Middle frontal gyrus (tissue), 1 donor: ENCODE measurements at regions not wholly inside any gene's neighbourhood (a gene's known extent, or its start where the extent isn't known, plus 50 kb on each side); places are given as distances from the start of the nearest gene placed in this dataset.

ENCODE experiments used
- DNase-seq: peaks from one replicate; pipeline ENCODE4 v3.0.0-alpha.2; 2015; ENCODE audit warnings: low spot score; ENCODE audit errors: extremely low spot score

DNA sequence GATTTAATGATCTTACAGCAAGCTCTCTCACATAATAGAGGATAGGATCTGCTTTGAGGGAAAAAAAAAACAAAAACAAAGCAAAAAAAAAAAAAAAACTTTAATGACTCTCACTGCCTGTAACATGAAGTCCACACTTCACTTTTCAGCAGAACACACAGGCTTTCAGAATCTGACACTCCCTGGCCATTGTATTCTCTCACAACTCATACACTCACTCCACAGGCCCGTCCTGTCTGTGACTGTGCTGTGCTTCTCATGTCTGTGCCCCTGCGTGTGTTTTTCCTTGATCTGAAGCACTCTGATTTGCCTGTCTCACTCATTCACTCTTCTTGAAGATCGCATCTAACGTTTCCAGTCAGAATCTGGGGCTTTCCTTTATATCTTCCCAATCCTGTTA lies 460.8 kb downstream of the TMA16 start:
- DNase-seq, result no peak

DNA sequence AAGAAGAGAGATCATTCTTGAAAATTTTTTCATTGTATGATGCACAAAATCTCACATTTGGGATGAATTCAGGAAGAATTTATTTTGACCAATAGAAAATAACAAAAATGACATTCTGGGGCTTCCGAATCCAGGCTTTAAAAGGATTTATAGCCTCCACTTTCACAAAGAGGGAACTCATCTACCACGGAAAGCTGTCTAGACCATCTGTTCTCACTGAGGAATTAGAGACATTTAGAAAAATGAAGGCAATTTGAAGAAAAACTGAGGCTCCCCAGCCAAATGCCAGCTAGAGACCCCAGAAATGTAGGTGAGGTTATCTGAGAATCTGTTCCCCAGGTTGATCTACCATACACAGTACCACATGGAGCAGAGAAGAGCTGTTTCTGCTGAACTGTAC lies 464.3 kb downstream of the TMA16 start:
- no peak for DNase-seq

DNA sequence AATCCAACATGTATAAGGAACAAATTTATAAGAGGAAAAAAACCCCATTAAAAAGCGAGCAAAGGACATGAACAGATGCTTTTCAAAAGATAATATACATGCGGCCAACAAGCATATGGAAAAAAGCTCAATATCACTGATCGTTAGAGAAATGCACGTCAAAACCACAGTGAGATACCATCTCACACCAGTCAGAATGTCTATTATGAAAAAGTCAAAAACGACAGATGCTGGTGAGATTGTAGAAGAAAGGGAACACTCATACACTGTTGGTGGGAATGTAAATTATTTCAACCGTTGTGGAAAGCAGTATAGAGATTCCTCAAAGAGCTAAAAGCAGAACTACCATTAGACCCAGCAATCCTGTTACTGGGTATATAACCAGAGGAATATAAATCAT lies 465.4 kb downstream of the TMA16 start:
- DNase-seq, result no peak

DNA sequence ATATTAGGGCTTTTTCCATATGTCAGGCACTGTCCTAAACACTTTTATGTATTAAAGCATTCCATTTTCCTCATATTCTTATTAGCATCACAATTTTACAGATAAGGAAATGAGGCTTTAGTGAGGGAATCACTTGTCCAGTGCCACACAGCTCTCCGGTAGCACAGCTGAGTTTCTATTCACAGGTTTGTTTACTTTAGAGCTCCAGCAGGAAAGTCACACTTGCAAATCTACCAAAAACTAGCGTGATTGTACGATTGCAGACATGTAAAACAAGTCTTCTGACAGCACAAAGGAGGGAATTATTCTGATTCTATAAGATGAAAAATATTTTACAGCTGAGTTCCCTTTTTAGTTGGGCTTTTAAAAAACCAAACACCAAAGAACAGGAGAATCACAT lies 472.1 kb downstream of the TMA16 start:
- DNase-seq, result no peak

DNA sequence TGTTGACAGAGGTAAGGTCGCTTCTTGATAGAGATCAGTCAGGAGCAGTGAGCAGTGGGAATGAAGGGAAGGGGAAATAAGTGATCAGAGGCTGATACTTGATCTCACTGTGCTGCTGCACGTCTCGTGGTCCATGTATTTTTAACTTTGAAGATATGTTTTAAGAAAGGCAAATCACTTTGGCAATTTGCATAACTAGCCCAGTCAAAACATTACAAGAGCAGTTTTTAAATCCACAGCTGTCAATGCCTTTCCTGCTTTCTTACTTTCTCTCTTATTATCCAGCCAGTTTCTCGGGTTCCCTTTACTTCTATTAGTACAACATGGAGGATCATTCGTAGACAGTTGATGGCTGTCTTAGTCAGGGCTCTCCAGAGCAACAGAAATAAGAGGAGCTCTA lies 472.8 kb downstream of the TMA16 start:
- DNase-seq, result no peak

DNA sequence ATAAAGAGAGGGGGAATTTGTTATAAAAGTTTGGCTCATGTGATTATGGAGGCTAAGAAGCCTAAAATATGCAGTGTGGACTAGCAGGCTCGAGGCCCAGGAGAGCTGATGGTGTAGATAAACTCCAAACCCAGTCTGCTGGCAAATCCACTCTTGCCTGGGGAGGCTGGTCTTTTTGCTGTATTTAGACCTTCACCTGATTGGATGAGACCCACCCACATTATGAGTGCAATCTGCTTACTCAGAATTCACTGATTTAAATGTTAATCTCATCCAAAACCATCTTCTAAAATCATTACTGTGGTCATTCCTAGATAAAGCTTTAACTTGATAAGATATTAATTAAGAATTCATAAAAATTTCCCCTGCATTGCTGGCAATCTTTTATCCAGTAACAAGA lies 473.2 kb downstream of the TMA16 start:
- DNase-seq, result no peak

DNA sequence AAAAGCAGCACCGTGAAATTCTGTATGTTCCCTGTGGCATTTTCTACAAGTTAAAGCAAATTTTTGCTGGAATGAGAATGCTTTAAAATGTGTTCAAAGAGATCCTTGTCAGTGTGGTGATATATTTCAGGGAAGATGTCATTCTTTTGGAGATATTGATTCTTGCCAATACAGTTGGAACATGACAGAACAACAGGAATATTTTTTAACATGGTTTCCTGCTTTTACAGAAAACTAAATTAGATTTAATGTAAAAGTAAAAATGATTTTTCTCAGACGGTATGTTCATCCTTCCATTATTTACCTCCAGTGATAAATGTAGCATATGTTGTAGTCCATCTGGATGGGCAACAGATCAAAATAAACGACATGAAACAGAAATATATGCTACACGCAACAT lies 474.8 kb downstream of the TMA16 start:
- no peak for DNase-seq

DNA sequence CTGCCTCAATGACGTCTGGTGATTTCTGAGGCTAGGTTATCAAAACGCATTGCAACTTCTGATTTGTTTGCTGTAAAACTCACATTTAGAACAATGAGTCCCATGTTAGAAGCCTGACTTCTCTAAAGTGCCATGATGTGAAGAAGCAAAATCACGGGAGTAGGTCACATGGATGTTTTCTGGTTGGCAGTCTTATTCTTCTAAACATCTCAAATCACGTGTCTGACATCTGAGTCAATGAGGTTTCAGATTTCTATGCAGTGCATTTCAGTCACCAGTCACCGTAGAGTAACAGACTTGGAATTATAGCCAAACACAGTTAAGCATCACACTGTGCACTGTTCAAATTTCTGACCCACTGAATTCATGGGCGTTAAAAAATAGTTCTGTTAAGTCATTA lies 482.1 kb downstream of the TMA16 start:
- DNase-seq, result no peak

DNA sequence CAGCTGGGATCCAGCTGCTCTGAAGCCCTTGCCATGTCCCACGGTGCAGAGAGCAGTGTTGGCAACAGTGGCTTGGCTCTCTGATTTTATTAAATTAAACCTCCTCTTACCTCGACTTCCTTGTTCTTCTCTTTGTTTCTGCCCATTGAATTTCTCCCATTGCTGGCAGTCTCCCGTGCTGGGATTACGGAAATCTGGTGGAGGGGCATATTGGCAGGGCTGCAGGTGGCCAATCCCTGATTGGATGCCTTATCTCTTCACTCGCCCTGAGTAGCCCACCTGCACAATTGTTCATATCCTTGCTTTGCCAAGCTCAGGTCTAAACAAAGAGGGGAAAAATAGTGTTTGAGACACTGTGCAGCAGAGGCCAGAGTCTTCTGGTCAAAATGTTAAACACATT lies 493.9 kb downstream of the TMA16 start:
- no peak for DNase-seq

DNA sequence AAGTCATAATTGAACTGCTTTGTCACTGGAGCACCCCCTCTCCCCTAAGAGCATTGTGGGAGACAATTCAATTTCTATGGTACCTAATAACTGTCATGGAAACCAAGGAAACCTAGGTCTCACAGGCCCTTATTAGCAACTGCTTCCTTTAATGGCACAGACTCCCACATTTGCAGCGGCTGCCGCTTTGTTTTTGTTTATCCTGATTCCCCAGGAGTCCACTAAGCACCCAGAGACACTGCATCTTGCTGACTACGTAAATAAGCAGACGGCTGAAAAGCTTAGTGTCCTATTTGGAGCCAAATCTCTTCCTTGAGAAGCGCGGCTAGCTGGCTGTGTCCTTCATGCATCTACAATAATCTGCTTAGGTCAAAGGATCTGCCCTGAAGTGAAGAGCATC lies 494.4 kb downstream of the TMA16 start:
- DNase-seq, result no peak

DNA sequence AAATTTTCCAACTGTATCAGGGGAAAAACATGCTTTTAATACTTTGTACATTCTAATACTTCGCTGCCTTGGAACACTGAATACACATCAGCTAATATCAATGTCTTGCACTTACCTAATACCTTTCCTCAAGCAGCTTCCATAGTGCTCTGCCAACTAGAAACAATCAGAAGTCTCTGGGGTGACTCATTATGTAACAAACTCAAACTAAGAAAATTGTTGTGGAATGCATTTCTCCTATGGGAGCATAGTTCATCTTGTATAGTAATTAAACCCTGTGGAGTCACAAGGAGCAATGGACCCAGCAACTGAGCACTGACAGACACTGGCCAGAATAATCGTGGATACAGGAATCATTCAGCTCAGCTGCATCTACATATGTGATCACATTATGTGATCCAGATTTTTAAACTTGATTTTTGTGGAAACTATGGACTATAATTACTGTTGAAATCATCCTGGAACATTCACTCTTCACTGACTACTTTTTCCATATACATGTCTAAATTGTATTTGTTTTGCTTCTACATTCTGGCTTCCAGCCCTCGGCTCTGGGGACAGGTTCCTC lies 496.9 kb downstream of the TMA16 start:
- DNase-seq, result no peak

DNA sequence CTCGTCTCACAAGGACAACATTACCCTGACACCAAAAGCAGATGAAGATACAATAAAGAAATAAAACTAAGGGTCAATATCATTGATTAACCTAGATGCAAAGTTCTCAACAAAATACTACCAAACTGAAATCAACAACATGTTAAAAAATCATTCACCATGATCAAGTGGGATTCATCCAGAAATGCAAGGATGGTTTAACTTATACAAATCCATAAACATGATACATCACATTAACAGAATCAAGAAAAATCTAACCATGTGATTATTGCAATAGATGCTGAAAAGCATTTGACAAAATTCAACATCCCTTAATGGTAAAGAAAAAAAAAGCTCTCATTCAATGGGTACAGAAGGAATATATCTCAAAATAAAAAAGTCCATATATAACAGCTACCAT lies 514.9 kb downstream of the TMA16 start:
- DNase-seq, result no peak

DNA sequence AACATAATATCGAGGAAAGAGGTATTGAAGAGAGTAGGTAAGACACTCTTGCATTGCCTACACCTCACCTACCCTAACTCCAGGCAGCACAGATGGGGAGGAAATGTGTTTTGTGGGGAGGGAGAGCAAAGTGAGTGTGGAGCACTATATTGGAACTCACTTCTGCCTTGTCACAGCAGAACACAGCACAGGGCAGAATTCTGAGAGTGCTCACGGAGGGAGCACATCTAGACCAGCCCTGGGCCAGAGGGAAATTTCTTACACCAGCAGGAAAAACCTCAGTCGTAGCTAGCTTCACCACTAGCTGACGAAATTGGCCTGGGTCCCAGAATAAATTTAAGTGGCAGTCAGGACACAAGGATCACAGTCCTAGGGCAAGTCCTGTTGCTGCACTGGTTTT lies 517.3 kb downstream of the TMA16 start:
- no peak for DNase-seq

DNA sequence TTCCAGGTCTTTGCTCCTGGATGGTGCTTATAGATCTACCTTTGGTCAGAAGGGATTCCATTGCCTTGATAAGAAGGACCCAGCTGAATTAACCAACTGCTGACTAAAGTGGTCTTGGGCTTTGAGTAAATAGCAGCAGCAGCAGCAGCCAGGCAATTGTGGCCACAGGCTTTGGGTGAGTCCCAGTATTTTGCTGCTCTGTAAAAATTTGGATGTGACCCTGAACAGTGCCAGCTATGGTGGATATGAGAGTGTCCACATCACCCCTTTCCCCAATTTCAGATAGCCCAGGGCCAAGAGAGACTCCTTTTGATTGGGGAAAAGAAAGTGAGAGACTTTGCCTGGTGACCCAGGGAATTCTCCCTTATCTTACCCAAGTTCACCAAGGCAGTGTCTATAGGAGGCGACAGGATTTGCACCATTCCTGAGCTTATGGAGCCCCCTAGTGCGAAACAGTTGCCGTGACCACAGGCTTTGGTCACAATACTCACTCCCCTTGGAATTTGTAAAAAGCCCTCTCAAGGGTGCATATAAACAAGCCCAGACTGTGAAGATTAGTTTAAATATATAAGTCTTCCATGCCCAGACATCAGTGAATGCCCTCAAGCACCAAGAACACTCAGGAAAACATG lies 518.0 kb downstream of the TMA16 start:
- no peak for DNase-seq

DNA sequence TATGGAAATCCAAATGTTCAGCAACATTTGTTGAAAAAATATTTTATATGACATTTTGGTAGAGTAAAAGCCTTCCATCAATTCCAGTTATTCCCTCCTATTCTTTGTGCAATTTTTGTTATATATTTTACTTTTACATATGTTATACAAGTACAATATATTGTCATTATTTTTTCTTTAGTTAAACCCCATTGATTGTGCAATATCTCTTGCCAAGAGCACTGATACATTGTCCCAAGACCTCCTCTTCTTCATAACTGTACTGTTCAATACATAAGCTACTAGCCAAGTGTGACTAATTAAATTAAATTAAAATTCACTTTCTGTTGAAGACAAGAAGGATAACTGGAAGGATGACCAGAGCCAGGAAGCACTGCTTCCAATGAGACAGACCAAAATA lies 527.5 kb downstream of the TMA16 start:
- no peak for DNase-seq

DNA sequence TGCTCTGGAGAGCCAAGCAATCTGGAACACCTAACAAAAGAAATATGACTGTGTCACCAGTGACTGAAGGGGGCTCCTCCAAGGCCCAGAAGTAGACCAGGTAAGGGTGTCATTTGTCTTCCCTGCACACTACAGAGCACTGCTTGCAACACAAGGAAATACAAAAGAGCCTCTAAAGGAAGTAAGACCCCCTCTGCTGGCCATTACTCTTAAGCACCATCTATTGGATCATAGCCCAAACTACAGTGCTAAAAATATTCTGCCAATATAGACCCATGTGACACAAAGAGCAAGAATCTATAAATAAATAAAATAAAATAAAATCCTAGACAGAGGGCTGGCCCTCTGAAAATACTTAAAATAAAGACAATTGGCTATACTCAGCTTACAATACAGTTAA lies 528.7 kb downstream of the TMA16 start:
- DNase-seq, result no peak

DNA sequence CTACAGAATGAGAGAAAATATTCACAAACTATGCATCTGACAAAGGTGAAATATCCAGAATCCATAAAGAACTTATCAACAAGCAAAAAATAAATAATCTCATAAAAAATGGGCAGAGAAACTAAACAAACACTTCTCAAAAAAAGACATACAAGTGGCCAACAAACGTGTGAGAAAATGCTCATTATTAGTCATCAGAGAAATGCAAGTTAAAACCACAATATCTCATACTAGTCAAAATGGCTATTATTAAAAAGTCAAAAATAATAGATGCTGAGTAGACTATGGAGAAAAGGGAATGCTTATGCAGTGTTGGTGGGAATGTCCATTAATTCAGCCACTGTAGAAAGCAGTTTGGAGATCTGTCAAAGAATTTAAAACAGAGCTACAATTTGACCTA lies 533.3 kb downstream of the TMA16 start:
- DNase-seq, result no peak

DNA sequence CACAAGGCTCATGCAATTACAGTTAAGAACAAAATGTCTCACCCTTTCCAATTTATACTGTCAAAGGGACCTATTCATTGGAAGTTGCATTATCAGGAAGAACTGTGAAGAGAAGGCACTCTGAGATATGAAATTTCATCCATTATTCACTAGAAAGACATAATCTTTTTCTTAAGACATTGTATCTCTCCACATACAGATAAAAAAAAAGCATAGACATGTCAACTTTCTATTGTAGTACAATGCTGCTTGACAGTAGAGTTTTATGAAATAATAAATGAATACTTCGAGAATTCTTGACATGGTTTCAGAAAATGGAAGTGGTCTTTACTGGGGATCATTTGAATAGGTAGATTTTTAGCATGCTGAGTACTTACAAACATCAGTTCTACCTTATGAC lies 545.0 kb downstream of the TMA16 start:
- no peak for DNase-seq

DNA sequence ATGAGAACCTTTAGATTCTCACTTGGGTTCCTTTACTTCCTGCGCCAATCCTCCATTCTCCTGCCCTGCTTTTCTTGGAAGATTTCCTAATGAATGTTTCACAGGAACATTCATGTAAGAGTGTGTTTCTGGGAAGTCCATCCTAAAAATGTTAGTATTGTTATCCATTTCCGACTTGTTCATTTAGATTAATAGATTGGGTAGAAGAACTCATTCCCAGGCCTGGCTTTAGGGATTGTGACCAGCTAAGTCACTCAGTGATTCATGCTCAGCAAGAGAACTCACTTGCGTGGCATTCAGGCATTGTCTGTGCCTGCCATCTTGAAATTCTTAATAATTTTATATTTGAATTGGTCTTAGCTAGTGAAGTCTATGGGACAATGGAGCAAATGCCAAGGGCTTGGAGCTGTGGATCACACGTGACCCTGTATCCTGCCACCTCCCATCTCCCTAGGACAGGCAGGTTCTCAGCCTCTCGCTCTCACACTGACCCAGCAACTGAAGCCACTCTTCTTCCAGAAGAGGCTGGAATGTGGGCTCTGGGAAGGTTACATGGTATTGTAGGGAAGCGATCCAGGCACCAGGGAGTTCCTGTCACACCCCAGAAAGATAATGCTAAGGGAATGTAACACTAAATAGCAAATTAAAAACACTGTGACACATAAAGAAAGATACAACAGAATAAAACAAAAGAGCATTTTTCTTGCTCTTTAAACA lies 562.1 kb downstream of the TMA16 start:
- DNase-seq, result no peak

DNA sequence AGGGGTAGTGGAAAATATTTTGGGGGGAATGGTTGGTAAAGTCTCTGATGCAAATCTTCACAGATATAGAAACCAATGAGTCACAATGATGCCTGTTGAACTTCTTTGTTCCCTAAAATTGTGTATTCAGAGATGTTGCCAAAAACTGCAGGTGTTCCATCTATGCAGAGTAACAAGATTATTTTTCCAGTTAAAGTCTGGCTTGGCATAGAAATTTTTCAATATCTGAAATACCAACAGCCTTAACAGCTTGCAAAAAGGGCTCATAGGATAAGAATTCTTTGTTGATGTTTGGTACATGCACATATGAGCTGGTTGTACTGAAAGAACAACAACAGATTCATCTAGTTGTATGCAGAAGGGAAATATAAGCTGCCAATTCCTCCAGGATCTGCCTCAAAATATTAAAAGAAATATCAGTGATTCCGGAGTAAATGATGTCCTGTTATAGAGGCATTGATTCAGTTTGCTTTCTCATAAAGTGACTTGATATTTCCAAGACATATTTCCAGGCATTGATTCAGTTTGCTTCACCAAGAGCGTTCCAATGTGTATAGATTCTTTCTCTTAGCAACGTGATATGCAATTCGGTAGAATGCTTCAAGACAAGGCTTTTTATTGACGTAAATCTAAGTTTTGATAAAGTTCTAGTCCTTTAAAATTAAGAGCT lies 564.4 kb downstream of the TMA16 start:
- no peak for DNase-seq

DNA sequence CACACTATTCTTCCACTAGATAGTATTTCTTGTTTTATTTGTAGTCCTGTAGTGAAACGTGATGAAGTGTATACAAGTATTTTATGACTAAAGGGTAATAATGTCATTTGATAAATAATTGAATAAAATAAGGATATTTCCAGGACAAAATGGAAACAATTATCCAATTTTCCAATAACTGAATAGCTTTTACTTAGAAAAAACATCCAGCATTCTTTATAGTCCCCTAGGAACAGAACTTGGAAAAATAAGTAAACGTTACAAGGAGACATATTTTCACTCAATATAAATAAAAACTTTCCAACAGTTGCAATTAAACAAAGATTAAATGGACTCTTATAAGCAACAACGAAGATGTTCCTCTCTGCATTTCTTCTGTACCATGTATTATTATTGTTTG lies 566.0 kb downstream of the TMA16 start:
- no peak for DNase-seq

DNA sequence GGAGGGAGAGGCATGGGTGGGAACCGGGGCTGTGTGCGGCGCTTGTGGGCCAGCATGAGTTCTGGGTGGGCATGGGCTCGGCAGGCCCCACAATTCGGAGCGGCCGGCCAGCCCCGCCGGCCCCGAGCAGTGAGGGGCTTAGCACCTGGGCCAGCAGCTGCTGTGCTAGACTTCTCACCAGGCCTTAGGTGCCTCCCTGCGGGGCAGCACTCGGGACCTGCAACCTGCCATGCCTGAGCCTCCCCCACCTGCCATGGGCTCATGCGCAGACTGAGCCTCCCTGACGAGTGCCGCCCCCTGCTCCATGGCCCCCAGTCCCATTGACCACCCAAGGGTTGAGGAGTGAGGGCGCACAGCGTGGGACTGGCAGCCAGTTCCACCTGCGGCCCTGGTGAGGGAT lies 573.9 kb downstream of the TMA16 start:
- no peak for DNase-seq

DNA sequence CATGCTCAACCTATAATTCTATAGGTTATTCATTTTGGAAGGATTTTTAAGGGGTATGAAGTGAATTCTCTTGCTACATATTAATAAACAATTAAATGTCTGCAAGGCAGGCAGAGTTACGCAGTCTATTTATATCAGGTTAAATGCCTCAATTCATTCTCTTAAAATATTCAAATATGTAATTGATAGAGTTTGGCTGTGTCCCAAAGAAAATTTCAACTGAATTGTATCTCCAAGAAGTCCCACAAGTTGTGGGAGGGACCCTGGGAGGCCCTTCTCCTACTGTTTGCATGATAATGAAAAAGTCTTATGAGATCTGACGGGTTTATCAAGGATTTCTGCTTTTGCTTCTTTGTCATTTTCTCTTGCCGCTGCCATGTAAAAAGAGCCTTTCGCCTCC lies 576.1 kb downstream of the TMA16 start:
- DNase-seq, result no peak
